Spleen (tissue), 7 donors: ENCODE measurements at regions not wholly inside any gene's neighbourhood (a gene's known extent, or its start where the extent isn't known, plus 50 kb on each side); places are given as distances from the start of the nearest gene placed in this dataset.

Source experiments
- POLR2A ChIP-seq, 3 donors: fragments of 450-650 bp; IDR thresholded peaks; one replicate each; pipeline ENCODE4 v1.5.1; 2017; ENCODE audit warnings: antibody characterized with exemption in 3 of 3, mild to moderate bottlenecking in 1 of 3
- POLR2AphosphoS5 ChIP-seq, 3 donors: sonication (generic); formaldehyde crosslinking; IDR thresholded peaks; one replicate each; pipeline ENCODE4 v1.5.1; 2017; ENCODE audit warnings: antibody characterized with exemption in 3 of 3
- TF ChIP-seq, protein P1 (sequence below), 11 experiments: fragments of 200-600 bp in 7 of 11; fragments of 450-650 bp in 4 of 11; sonication (generic) in 4 of 11; IDR thresholded peaks in 8 of 11; conservative IDR thresholded peaks in 3 of 11; 1 replicate in 7 of 11; 2 replicates in 4 of 11; pipeline versions ENCODE4 v1.4.0 to v1.8.0; 2016 to 2021; ENCODE audit warnings: antibody characterized with exemption in 11 of 11, inconsistent platforms in 4 of 11, mild to moderate bottlenecking in 1 of 11
- donor health status: DM: no; HTN: no; CAD: no; lungs with moderate emphysema.
- donor health status: DM: no; HTN: no; CAD: no.
- donor health status: DM: no; HTN: no; CAD: no.

GRCh38 chr19:5269926-5270325 is 70.7 kb downstream of the PTPRS start:
- TF ChIP-seq POLR2A (IDR thresholded peaks at IDR 0.05) (no peak), POLR2AphosphoS5 (IDR thresholded peaks at IDR 0.05) (no peak)
- TF ChIP-seq, protein P1, sequence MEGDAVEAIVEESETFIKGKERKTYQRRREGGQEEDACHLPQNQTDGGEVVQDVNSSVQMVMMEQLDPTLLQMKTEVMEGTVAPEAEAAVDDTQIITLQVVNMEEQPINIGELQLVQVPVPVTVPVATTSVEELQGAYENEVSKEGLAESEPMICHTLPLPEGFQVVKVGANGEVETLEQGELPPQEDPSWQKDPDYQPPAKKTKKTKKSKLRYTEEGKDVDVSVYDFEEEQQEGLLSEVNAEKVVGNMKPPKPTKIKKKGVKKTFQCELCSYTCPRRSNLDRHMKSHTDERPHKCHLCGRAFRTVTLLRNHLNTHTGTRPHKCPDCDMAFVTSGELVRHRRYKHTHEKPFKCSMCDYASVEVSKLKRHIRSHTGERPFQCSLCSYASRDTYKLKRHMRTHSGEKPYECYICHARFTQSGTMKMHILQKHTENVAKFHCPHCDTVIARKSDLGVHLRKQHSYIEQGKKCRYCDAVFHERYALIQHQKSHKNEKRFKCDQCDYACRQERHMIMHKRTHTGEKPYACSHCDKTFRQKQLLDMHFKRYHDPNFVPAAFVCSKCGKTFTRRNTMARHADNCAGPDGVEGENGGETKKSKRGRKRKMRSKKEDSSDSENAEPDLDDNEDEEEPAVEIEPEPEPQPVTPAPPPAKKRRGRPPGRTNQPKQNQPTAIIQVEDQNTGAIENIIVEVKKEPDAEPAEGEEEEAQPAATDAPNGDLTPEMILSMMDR (IDR thresholded peaks at IDR 0.05 in 8 of 11, conservative IDR thresholded peaks at IDR 0.05 in 3 of 11): no peak
